Type B pancreatic cell (in vitro differentiated cells): ENCODE measurements at regions not wholly inside any gene's neighbourhood (a gene's known extent, or its start where the extent isn't known, plus 50 kb on each side); places are given as distances from the start of the nearest gene placed in this dataset.
A peak's percentile ranks its signal among the peaks of the same experiment; 100 is the strongest.

Experiments used
- DNase-seq: peaks from one replicate; pipeline ENCODE4 v3.0.0; 2021; ENCODE audit warnings: mixed read lengths; ENCODE audit not compliant: unreplicated experiment; ENCODE audit errors: extremely low spot score
- H3K27ac Mint-ChIP-seq: 2 replicates; pipeline ENCODE4 v1.8.0; 2021; ENCODE audit warnings: mild to moderate bottlenecking, mixed read lengths
- H3K27me3 Mint-ChIP-seq: 2 replicates; pipeline ENCODE4 v1.8.0; 2021; ENCODE audit warnings: mixed read lengths
- H3K36me3 Mint-ChIP-seq: 2 replicates; pipeline ENCODE4 v1.8.0; 2021; ENCODE audit warnings: mixed read lengths
- H3K4me1 Mint-ChIP-seq: one replicate; pipeline ENCODE4 v1.8.0; 2021; ENCODE audit warnings: mixed read lengths; ENCODE audit not compliant: unreplicated experiment
- H3K4me3 Mint-ChIP-seq: 2 replicates; pipeline ENCODE4 v1.8.0; 2021; ENCODE audit warnings: mild to moderate bottlenecking, mixed read lengths
- H3K9me3 Mint-ChIP-seq: 2 replicates; pipeline ENCODE4 v1.8.0; 2021; ENCODE audit warnings: mixed read lengths
- TF ChIP-seq, protein P1 (sequence below): fragments of 200-600 bp; sonication (generic); conservative IDR thresholded peaks from 2 replicates; pipeline ENCODE4 v1.5.0; 2021; ENCODE audit warnings: antibody characterized with exemption, mild to moderate bottlenecking

DNA sequence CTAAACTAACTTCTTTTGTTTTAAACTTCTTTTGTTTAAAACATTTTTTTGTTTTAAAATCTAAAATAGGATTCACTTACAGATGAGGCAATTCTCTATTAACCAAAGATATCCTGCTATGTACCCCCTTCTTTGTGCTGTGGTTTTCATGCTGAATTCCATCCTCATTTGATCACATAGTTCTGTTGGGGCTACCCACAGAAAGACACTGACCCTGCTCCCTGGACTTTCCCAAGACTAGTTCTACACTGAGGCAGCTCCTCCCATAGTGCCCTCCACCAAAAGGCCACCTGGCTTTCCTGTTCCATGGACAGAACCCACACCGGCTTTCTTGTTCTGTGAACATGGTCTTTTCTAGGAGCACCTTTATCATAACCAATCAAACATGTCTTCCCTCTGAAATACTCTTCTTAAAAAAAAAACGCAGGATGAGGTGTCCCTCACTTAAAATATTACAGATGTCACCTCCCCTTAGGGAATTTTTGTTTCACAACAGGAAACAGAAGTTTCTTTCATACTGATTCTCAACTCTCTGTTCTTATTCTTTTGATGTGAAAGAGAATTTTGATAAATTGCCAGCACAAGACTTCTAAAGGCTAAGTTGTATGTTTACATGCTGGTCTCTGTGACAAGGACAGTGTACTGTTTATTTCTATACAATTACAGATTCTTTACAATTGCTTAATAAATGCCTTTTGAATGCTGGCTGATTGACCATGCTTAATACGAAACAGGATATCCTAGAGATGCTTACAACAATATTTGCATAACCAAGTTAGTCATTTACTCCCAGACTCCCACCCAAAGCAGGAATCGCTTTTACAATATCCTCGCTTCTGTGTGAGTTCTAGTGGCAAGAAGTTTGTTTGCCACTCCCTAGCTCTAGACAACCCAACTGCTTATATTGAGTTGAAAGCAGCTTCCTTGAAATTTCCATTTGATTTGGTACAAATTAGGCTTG is 300.4 kb downstream of the DTWD2 start:
- no peak for DNase-seq
- Mint-ChIP-seq H3K36me3 (no peaks in the 10 kb centered on the region), H3K4me1 (no peaks in the 10 kb centered on the region), H3K27me3 (peaks cover 14% of the 10 kb centered on the region), H3K9me3 (peaks cover 9% of the 10 kb centered on the region), H3K4me3 (peak overlapping the region; percentile 56), H3K27ac (no peak overlapping the region)
- TF ChIP-seq, protein P1, sequence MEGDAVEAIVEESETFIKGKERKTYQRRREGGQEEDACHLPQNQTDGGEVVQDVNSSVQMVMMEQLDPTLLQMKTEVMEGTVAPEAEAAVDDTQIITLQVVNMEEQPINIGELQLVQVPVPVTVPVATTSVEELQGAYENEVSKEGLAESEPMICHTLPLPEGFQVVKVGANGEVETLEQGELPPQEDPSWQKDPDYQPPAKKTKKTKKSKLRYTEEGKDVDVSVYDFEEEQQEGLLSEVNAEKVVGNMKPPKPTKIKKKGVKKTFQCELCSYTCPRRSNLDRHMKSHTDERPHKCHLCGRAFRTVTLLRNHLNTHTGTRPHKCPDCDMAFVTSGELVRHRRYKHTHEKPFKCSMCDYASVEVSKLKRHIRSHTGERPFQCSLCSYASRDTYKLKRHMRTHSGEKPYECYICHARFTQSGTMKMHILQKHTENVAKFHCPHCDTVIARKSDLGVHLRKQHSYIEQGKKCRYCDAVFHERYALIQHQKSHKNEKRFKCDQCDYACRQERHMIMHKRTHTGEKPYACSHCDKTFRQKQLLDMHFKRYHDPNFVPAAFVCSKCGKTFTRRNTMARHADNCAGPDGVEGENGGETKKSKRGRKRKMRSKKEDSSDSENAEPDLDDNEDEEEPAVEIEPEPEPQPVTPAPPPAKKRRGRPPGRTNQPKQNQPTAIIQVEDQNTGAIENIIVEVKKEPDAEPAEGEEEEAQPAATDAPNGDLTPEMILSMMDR = no peak

GRCh38 chr5:118687100-118687499 is 301.2 kb downstream of the DTWD2 start:
- Mint-ChIP-seq H3K27me3 (peaks cover 11% of the 10 kb centered on the region), H3K4me1 (no peaks in the 10 kb centered on the region), H3K4me3 (no peak overlapping the region), H3K9me3 (peaks cover 9% of the 10 kb centered on the region), H3K27ac (no peak overlapping the region), H3K36me3 (no peaks in the 10 kb centered on the region)
- DNase-seq = no peak
- TF ChIP-seq, protein P1 = no peak

DNA sequence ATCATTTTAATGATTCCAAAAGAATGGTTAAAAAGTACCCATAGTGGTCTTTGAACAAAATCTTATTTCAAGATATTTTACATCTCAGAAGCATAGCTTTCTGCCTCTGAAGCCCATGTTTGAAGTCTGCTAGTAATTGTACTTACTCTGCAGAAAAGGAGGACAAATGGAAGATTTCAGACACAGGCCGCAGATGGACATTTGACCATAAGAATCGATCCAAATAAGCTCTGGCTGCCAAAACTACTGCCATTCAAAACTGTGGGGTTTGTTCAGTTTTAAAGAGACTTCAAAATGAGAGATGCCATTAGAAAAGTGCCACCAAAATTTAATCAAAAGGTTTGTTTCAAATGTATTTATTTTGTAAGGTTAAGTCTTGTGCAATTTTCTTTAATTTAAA is 306.7 kb downstream of the DTWD2 start:
- no peak overlapping the region for H3K4me3 Mint-ChIP-seq
- peaks cover 11% of the 10 kb centered on the region for H3K27me3 Mint-ChIP-seq
- no peak for DNase-seq
- H3K27ac Mint-ChIP-seq = no peak overlapping the region
- H3K36me3 Mint-ChIP-seq = no peaks in the 10 kb centered on the region
- H3K4me1 Mint-ChIP-seq = peaks cover 6% of the 10 kb centered on the region
- peaks cover 11% of the 10 kb centered on the region for H3K9me3 Mint-ChIP-seq
- TF ChIP-seq, protein P1 = no peak

- Mint-ChIP-seq H3K27ac (no peak overlapping the region), H3K9me3 (peaks cover 11% of the 10 kb centered on the region), H3K4me3 (no peak overlapping the region), H3K27me3 (peaks cover 3% of the 10 kb centered on the region), H3K4me1 (peaks cover 6% of the 10 kb centered on the region), H3K36me3 (no peaks in the 10 kb centered on the region)
- TF ChIP-seq, protein P1 = no peak
- no peak for DNase-seq
Measured at GRCh38 chr5:118679264-118679940, 308.9 kb downstream of the DTWD2 start.

GRCh38 chr5:118678746-118679145 is 309.6 kb downstream of the DTWD2 start:
- Mint-ChIP-seq H3K36me3 (no peaks in the 10 kb centered on the region), H3K9me3 (peaks cover 17% of the 10 kb centered on the region), H3K4me3 (no peak overlapping the region), H3K4me1 (peaks cover 6% of the 10 kb centered on the region), H3K27ac (no peak overlapping the region), H3K27me3 (peaks cover 3% of the 10 kb centered on the region)
- TF ChIP-seq, protein P1 = no peak
- no peak for DNase-seq
